H9 (cell line): ENCODE measurements at regions not wholly inside any gene's neighbourhood (a gene's known extent, or its start where the extent isn't known, plus 50 kb on each side); places are given as distances from the start of the nearest gene placed in this dataset.

ENCODE experiments used
- DNase-seq: peaks from one replicate; pipeline ENCODE4 v3.0.0-alpha.2; 2017
- H2AFZ ChIP-seq: one replicate; pipeline ENCODE4 v1.6.1; 2013; ENCODE audit warnings: mild to moderate bottlenecking, low read length, control low read depth, moderate library complexity
- H2AK5ac ChIP-seq: 2 replicates; pipeline ENCODE4 v1.6.1; 2013; ENCODE audit warnings: low read length, control low read depth, mixed read lengths; ENCODE audit not compliant: insufficient read length
- H2BK120ac ChIP-seq: one replicate; pipeline ENCODE4 v1.6.1; 2013; ENCODE audit warnings: low read depth, mild to moderate bottlenecking, low read length, control low read depth, inconsistent platforms; ENCODE audit not compliant: poor library complexity, severe bottlenecking
- H2BK12ac ChIP-seq: 2 replicates; pipeline ENCODE4 v1.6.1; 2013; ENCODE audit warnings: low read length, control low read depth, mixed read lengths, low read depth; ENCODE audit not compliant: insufficient read length
- H2BK15ac ChIP-seq: 2 replicates; pipeline ENCODE4 v1.6.1; 2013; ENCODE audit warnings: low read depth, low read length, control low read depth
- H2BK20ac ChIP-seq: one replicate; pipeline ENCODE4 v1.6.1; 2013; ENCODE audit warnings: low read depth, mild to moderate bottlenecking, low read length, control low read depth, inconsistent platforms; ENCODE audit not compliant: poor library complexity, severe bottlenecking
- H2BK5ac ChIP-seq: 2 replicates; pipeline ENCODE4 v1.6.1; 2013; ENCODE audit warnings: low read length, control low read depth, mixed read lengths; ENCODE audit not compliant: insufficient read length
- H3K14ac ChIP-seq: 2 replicates; pipeline ENCODE4 v1.6.1; 2013; ENCODE audit warnings: low read length, control low read depth; ENCODE audit not compliant: insufficient read depth
- H3K18ac ChIP-seq: 2 replicates; pipeline ENCODE4 v1.6.1; 2013; ENCODE audit warnings: low read depth, mild to moderate bottlenecking, mixed read lengths, low read length, control low read depth; ENCODE audit not compliant: insufficient read length
- H3K23ac ChIP-seq: 2 replicates; pipeline ENCODE4 v1.6.1; 2013; ENCODE audit warnings: low read length, control low read depth, mixed read lengths, low read depth; ENCODE audit not compliant: insufficient read length
- H3K23me2 ChIP-seq: 2 replicates; pipeline ENCODE4 v1.6.1; 2013; ENCODE audit warnings: low read depth, mild to moderate bottlenecking, mixed read lengths, low read length, control low read depth; ENCODE audit not compliant: insufficient read length, poor library complexity, severe bottlenecking
- H3K27ac ChIP-seq: 2 replicates; pipeline ENCODE4 v1.5.1; 2013; ENCODE audit warnings: low read length, control low read depth, mixed read lengths, low read depth; ENCODE audit not compliant: insufficient read length
- H3K27me3 ChIP-seq: 2 replicates; pipeline ENCODE4 v1.6.1; 2013; ENCODE audit warnings: low read length, control low read depth, inconsistent platforms; ENCODE audit not compliant: insufficient read depth
- H3K4ac ChIP-seq: 2 replicates; pipeline ENCODE4 v1.6.1; 2013; ENCODE audit warnings: low read depth, mild to moderate bottlenecking, control low read depth, inconsistent platforms, low read length, moderate library complexity
- H3K4me1 ChIP-seq: 2 replicates; pipeline ENCODE4 v1.6.1; 2013; ENCODE audit warnings: low read length, control low read depth, inconsistent platforms; ENCODE audit not compliant: insufficient read depth
- H3K4me2 ChIP-seq: 2 replicates; pipeline ENCODE4 v1.6.1; 2013; ENCODE audit warnings: low read length, control low read depth, mixed read lengths; ENCODE audit not compliant: insufficient read length, insufficient read depth
- H3K56ac ChIP-seq: 2 replicates; pipeline ENCODE4 v1.6.1; 2013; ENCODE audit warnings: low read depth, mild to moderate bottlenecking, mixed read lengths, low read length, control low read depth; ENCODE audit not compliant: insufficient read length
- H3K79me1 ChIP-seq: 2 replicates; pipeline ENCODE4 v1.6.1; 2013; ENCODE audit warnings: low read depth, mild to moderate bottlenecking, moderate library complexity, low read length, control low read depth, inconsistent platforms; ENCODE audit not compliant: insufficient read depth, poor library complexity, severe bottlenecking
- H3K79me2 ChIP-seq: 2 replicates; pipeline ENCODE4 v1.6.1; 2013; ENCODE audit warnings: low read length, control low read depth, inconsistent platforms; ENCODE audit not compliant: insufficient read depth
- H3K9ac ChIP-seq: 2 replicates; pipeline ENCODE4 v1.6.1; 2013; ENCODE audit warnings: low read length, control low read depth, mixed read lengths; ENCODE audit not compliant: insufficient read length; ENCODE audit errors: extremely low read depth
- H3K9me3 ChIP-seq: one replicate; pipeline ENCODE4 v1.6.1; 2013; ENCODE audit warnings: low read depth, low read length, inconsistent platforms; ENCODE audit not compliant: control insufficient read depth
- H3T11ph ChIP-seq: one replicate; pipeline ENCODE4 v1.6.1; 2013; ENCODE audit warnings: mild to moderate bottlenecking, low read length, control low read depth, inconsistent platforms
- H4K20me1 ChIP-seq: one replicate; pipeline ENCODE4 v1.6.1; 2013; ENCODE audit not compliant: control insufficient read depth, insufficient read length, insufficient read depth
- H4K5ac ChIP-seq: 2 replicates; pipeline ENCODE4 v1.6.1; 2013; ENCODE audit warnings: low read depth, mild to moderate bottlenecking, mixed read lengths, low read length, control low read depth; ENCODE audit not compliant: insufficient read length
- H4K8ac ChIP-seq: replicated peaks from 2 replicates; pipeline ENCODE4 v1.6.1; 2013; ENCODE audit warnings: low read length, control low read depth, mixed read lengths, low read depth; ENCODE audit not compliant: insufficient read length
- H4K91ac ChIP-seq: 2 replicates; pipeline ENCODE4 v1.6.1; 2013; ENCODE audit warnings: low read depth, mild to moderate bottlenecking, moderate library complexity, mixed read lengths, low read length, control low read depth; ENCODE audit not compliant: insufficient read length
- H3K27ac Mint-ChIP-seq, 3 experiments: 2 replicates in 2 of 3; 3 replicates in 1 of 3; pipeline ENCODE4 v1.8.0; 2020 to 2021; ENCODE audit warnings: mixed read lengths in 3 of 3, mild to moderate bottlenecking in 1 of 3, moderate library complexity in 1 of 3
- H3K27me3 Mint-ChIP-seq: 2 replicates; pipeline ENCODE4 v1.8.0; 2021; ENCODE audit warnings: low read depth, mild to moderate bottlenecking, moderate library complexity, mixed read lengths
- H3K36me3 Mint-ChIP-seq, 3 experiments: 2 replicates in 2 of 3; 3 replicates in 1 of 3; pipeline ENCODE4 v1.8.0; 2020 to 2021; ENCODE audit warnings: low read depth in 3 of 3, mixed read lengths in 3 of 3; ENCODE audit not compliant: insufficient read depth in 1 of 3
- H3K4me1 Mint-ChIP-seq, 2 experiments: 2 replicates each; pipeline ENCODE4 v1.8.0; 2020; ENCODE audit warnings: mixed read lengths in 2 of 2
- H3K4me3 Mint-ChIP-seq, 2 experiments: 2 replicates in 1 of 2; 3 replicates in 1 of 2; pipeline ENCODE4 v1.8.0; 2020 to 2021; ENCODE audit warnings: mild to moderate bottlenecking in 2 of 2, mixed read lengths in 2 of 2, moderate library complexity in 1 of 2
- H3K9me3 Mint-ChIP-seq, 2 experiments: 2 replicates in 1 of 2; 3 replicates in 1 of 2; pipeline ENCODE4 v1.8.0; 2020; ENCODE audit warnings: mild to moderate bottlenecking in 2 of 2, mixed read lengths in 2 of 2, moderate library complexity in 1 of 2
- WGBS: extraction: QIAGEN DNeasy Blood & Tissue Kit; methylation state at CpG from one replicate; pipeline ENCODE4 v1.1.7; 2013; ENCODE audit warnings: missing lambda C conversion rate, low lambda C conversion rate, mixed read lengths; ENCODE audit not compliant: insufficient read length; ENCODE audit errors: extremely low coverage; 5-methylcytosine and 5-hydroxymethylcytosine counted together
- TF ChIP-seq, protein P1 (sequence below): fragments of 200-600 bp; sonication (generic); conservative IDR thresholded peaks from 3 replicates; pipeline ENCODE4 v1.8.0; 2021; ENCODE audit warnings: antibody characterized with exemption, mild to moderate bottlenecking

GRCh38 chr6:4638641-4639040, 137.6 kb upstream of the CDYL start:
- H3K23me2 ChIP-seq = no peaks in the 10 kb centered on the region
- H3K27ac ChIP-seq = no peak overlapping the region
- H2BK20ac ChIP-seq = no peak overlapping the region
- H3K79me1 ChIP-seq = no peaks in the 10 kb centered on the region
- no peak overlapping the region for H2AFZ ChIP-seq
- DNase-seq = no peak
- WGBS = no CpG with 5 or more reads among the region's 1 CpG
- H3K23ac ChIP-seq = no peak overlapping the region
- no peak overlapping the region for H4K91ac ChIP-seq
- H2AK5ac ChIP-seq = no peak overlapping the region
- no peak overlapping the region for H2BK12ac ChIP-seq
- no peak overlapping the region for H3K56ac ChIP-seq
- no peak overlapping the region for H4K5ac ChIP-seq
- no peak overlapping the region for H3K4ac ChIP-seq
- H4K20me1 ChIP-seq = peaks cover 2% of the 10 kb centered on the region
- Mint-ChIP-seq H3K27me3 (peaks cover 8% of the 10 kb centered on the region), H3K27ac (no peak overlapping the region), H3K36me3 (peaks cover 0 to 4% (median 0%) of the 10 kb centered on the region in 3 experiments; a peak in 2 of 7 replicates), H3K4me1 (peaks cover 3 to 7% of the 10 kb centered on the region in 2 experiments; a peak in 3 of 4 replicates), H3K4me3 (no peak overlapping the region), H3K9me3 (peaks cover 2 to 3% of the 10 kb centered on the region in 2 experiments; a peak in 3 of 5 replicates)
- H2BK120ac ChIP-seq = no peak overlapping the region
- H4K8ac ChIP-seq = no peak overlapping the region
- H2BK5ac ChIP-seq = no peak overlapping the region
- no peak overlapping the region for H2BK15ac ChIP-seq
- H3K27me3 ChIP-seq = no peaks in the 10 kb centered on the region
- H3K9ac ChIP-seq = no peak overlapping the region
- no peaks in the 10 kb centered on the region for H3K79me2 ChIP-seq
- no peak overlapping the region for H3K14ac ChIP-seq
- no peak overlapping the region for H3K18ac ChIP-seq
- no peak overlapping the region for H3T11ph ChIP-seq
- no peaks in the 10 kb centered on the region for H3K4me1 ChIP-seq
- TF ChIP-seq, protein P1, sequence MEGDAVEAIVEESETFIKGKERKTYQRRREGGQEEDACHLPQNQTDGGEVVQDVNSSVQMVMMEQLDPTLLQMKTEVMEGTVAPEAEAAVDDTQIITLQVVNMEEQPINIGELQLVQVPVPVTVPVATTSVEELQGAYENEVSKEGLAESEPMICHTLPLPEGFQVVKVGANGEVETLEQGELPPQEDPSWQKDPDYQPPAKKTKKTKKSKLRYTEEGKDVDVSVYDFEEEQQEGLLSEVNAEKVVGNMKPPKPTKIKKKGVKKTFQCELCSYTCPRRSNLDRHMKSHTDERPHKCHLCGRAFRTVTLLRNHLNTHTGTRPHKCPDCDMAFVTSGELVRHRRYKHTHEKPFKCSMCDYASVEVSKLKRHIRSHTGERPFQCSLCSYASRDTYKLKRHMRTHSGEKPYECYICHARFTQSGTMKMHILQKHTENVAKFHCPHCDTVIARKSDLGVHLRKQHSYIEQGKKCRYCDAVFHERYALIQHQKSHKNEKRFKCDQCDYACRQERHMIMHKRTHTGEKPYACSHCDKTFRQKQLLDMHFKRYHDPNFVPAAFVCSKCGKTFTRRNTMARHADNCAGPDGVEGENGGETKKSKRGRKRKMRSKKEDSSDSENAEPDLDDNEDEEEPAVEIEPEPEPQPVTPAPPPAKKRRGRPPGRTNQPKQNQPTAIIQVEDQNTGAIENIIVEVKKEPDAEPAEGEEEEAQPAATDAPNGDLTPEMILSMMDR = no peak
- no peak overlapping the region for H3K4me2 ChIP-seq
- H3K9me3 ChIP-seq = no peaks in the 10 kb centered on the region
